HCT116 (cell line): ENCODE measurements at regions not wholly inside any gene's neighbourhood (a gene's known extent, or its start where the extent isn't known, plus 50 kb on each side); places are given as distances from the start of the nearest gene placed in this dataset.
A peak's percentile ranks its signal among the peaks of the same experiment; 100 is the strongest.

Source experiments
- ATAC-seq: fragments of 200-7000 bp; cut with Tn5 transposase; 2 replicates; pipeline ENCODE4 v1.9.1; 2020; ENCODE audit warnings: mild to moderate bottlenecking, moderate library complexity
- BruUV-seq: library from RNA; stranded (reverse); fragments of 400-500 nt; replicated peaks from 2 replicates; lab custom pipeline; 2021; lab: Mats Ljungman, UMichigan
- CTCF ChIA-PET: fragments of 300-600 bp; sonication (Branson Sonifier 250); formaldehyde crosslinking; loops from one replicate; lab custom pipeline; 2021; ENCODE audit warnings: antibody characterized with exemption; lab: Charles Lee
- POLR2A ChIA-PET: fragments of 300-600, 350-600 bp; sonication (Branson Sonifier 250); formaldehyde crosslinking; loops from one replicate; lab custom pipeline; 2021; ENCODE audit warnings: antibody characterized with exemption; lab: Charles Lee
- RAD21 ChIA-PET, 2 experiments: fragments of 300-600 bp; sonication (Branson Sonifier 250); formaldehyde crosslinking; loops; one replicate each; lab custom pipeline; 2023; ENCODE audit warnings: low total read pairs in 2 of 2; ENCODE audit not compliant: uncharacterized antibody in 2 of 2, unreplicated experiment in 2 of 2, low non-redundant PET in 1 of 2; lab: Charles Lee
- DNase-seq: peaks from one replicate; pipeline ENCODE4 v3.0.0-alpha.2; 2010; ENCODE audit warnings: low read depth, low spot score
- H2AFZ ChIP-seq: fragments of 200-600 bp; shearing (Covaris generic), sonication (generic); 2 replicates; pipeline ENCODE4 v1.6.1; 2017; ENCODE audit warnings: low read depth, mixed run types, mixed read lengths, antibody characterized with exemption, low read length; ENCODE audit not compliant: poor library complexity, severe bottlenecking
- H3K27ac ChIP-seq: 2 replicates; pipeline ENCODE4 v1.5.1; 2012; ENCODE audit warnings: low read depth, low read length
- H3K27me3 ChIP-seq: fragments of 200-600 bp; sonication (generic); 2 replicates; pipeline ENCODE4 v1.6.1; 2016; ENCODE audit warnings: mixed run types, low read length, mixed read lengths; ENCODE audit not compliant: insufficient read depth
- H3K36me3 ChIP-seq, 2 experiments: fragments of 200-500 bp in 1 of 2; fragments of 200-600 bp in 1 of 2; sonication (Bioruptor generic) in 1 of 2; sonication (generic) in 1 of 2; 2 replicates each; pipeline versions ENCODE4 v1.5.1 to v1.6.1; 2014 to 2016; ENCODE audit warnings: low read length in 2 of 2, inconsistent platforms in 1 of 2, mixed read lengths in 1 of 2, mixed run types in 1 of 2; ENCODE audit not compliant: insufficient read depth in 2 of 2, control insufficient read depth in 1 of 2
- H3K4me1 ChIP-seq, 2 experiments: fragments of 200-600 bp in 1 of 2; sonication (generic) in 1 of 2; 2 replicates each; pipeline versions ENCODE4 v1.5.1 to v1.6.1; 2012 to 2017; ENCODE audit warnings: low read length in 2 of 2, inconsistent platforms in 1 of 2, mild to moderate bottlenecking in 1 of 2, mixed read lengths in 1 of 2, mixed run types in 1 of 2, moderate library complexity in 1 of 2; ENCODE audit not compliant: insufficient read depth in 2 of 2, control insufficient read depth in 1 of 2
- H3K4me2 ChIP-seq: fragments of 200-600 bp; sonication (generic); 2 replicates; pipeline ENCODE4 v1.6.1; 2017; ENCODE audit warnings: mixed run types, low read length, mixed read lengths
- H3K4me3 ChIP-seq, 2 experiments: fragments of 200-600 bp in 1 of 2; sonication (generic) in 1 of 2; replicated peaks in 1 of 2; 2 replicates each; pipeline ENCODE4 v1.5.1; 2011 to 2016; ENCODE audit warnings: low read length in 2 of 2, control low read depth in 1 of 2, low read depth in 1 of 2, mild to moderate bottlenecking in 1 of 2, mixed read lengths in 1 of 2, mixed run types in 1 of 2
- H3K79me2 ChIP-seq: fragments of 200-600 bp; sonication (generic); 2 replicates; pipeline ENCODE4 v1.6.1; 2017; ENCODE audit warnings: mild to moderate bottlenecking, mixed run types, low read length, moderate library complexity, mixed read lengths; ENCODE audit not compliant: insufficient read depth
- H3K9ac ChIP-seq: fragments of 200-600 bp; sonication (generic); 2 replicates; pipeline ENCODE4 v1.6.1; 2016; ENCODE audit warnings: low read length, mixed read lengths
- H3K9me2 ChIP-seq: fragments of 200-600 bp; sonication (generic), shearing (Covaris generic); 2 replicates; pipeline ENCODE4 v1.6.1; 2017; ENCODE audit warnings: mixed run types, mild to moderate bottlenecking, moderate library complexity; ENCODE audit not compliant: insufficient read depth
- H3K9me3 ChIP-seq, 2 experiments: fragments of 200-500 bp in 1 of 2; fragments of 200-600 bp in 1 of 2; sonication (Bioruptor generic) in 1 of 2; sonication (generic) in 1 of 2; 2 replicates each; pipeline ENCODE4 v1.6.1; 2014 to 2017; ENCODE audit warnings: low read length in 2 of 2, mixed read lengths in 2 of 2, inconsistent platforms in 1 of 2, low read depth in 1 of 2, mild to moderate bottlenecking in 1 of 2, mixed run types in 1 of 2, moderate library complexity in 1 of 2; ENCODE audit not compliant: control insufficient read depth in 1 of 2, insufficient read depth in 1 of 2
- H4K20me1 ChIP-seq: fragments of 200-600 bp; sonication (generic), shearing (Covaris generic); 2 replicates; pipeline ENCODE4 v1.6.1; 2017; ENCODE audit warnings: mixed run types, mild to moderate bottlenecking, moderate library complexity; ENCODE audit not compliant: insufficient read depth
- CBX3 ChIP-seq: IDR thresholded peaks from 2 replicates; pipeline ENCODE4 v1.6.1; 2012; ENCODE audit warnings: low read depth
- CEBPB ChIP-seq: IDR thresholded peaks from 2 replicates; pipeline ENCODE4 v1.6.1; 2012; ENCODE audit warnings: low read depth
- CTCF ChIP-seq, 3 experiments: fragments of 200-600 bp in 1 of 3; sonication (generic) in 1 of 3; IDR thresholded peaks in 2 of 3; conservative IDR thresholded peaks in 1 of 3; 2 replicates each; pipeline ENCODE4 v1.5.1; 2012 to 2017; ENCODE audit warnings: low read depth in 2 of 3, low read length in 2 of 3, antibody characterized with exemption in 1 of 3, borderline replicate concordance in 1 of 3, control low read depth in 1 of 3, mild to moderate bottlenecking in 1 of 3, mixed read lengths in 1 of 3, mixed run types in 1 of 3, moderate library complexity in 1 of 3; ENCODE audit not compliant: insufficient read depth in 1 of 3
- EZH2 ChIP-seq: fragments of 200-600 bp; sonication (generic); IDR thresholded peaks from 2 replicates; pipeline ENCODE4 v1.6.1; 2017; ENCODE audit warnings: antibody characterized with exemption, mixed run types
- EZH2phosphoT487 ChIP-seq: fragments of 200-600 bp; IDR thresholded peaks from 2 replicates; pipeline ENCODE4 v1.6.1; 2018; ENCODE audit warnings: antibody characterized with exemption, borderline replicate concordance
- FOSL1 ChIP-seq: IDR thresholded peaks from 2 replicates; pipeline ENCODE4 v1.6.1; 2012; ENCODE audit warnings: low read depth
- JUND ChIP-seq: IDR thresholded peaks from 2 replicates; pipeline ENCODE4 v1.6.1; 2012
- POLR2A ChIP-seq: IDR thresholded peaks from 2 replicates; pipeline ENCODE4 v1.7.0; 2011; ENCODE audit warnings: borderline replicate concordance; ENCODE audit not compliant: insufficient read depth, insufficient read length; ENCODE audit errors: extremely low read depth
- POLR2AphosphoS5 ChIP-seq: IDR thresholded peaks from 2 replicates; pipeline ENCODE4 v1.6.1; 2011; ENCODE audit warnings: mild to moderate bottlenecking, low read depth, low read length, moderate library complexity
- RAD21 ChIP-seq: IDR thresholded peaks from 2 replicates; pipeline ENCODE4 v1.6.1; 2012; ENCODE audit warnings: low read depth, mild to moderate bottlenecking
- SP1 ChIP-seq: IDR thresholded peaks from 2 replicates; pipeline ENCODE4 v1.6.1; 2012; ENCODE audit warnings: low read depth
- SRF ChIP-seq: IDR thresholded peaks from 2 replicates; pipeline ENCODE4 v1.6.1; 2012; ENCODE audit warnings: low read depth
- ZFX ChIP-seq: fragments of 450-650 bp; IDR thresholded peaks from 2 replicates; pipeline ENCODE4 v1.6.1; 2017
- ZNF274 ChIP-seq: fragments of 200-500 bp; sonication (Bioruptor generic); IDR thresholded peaks from 2 replicates; pipeline ENCODE4 v1.6.1; 2014; ENCODE audit warnings: mild to moderate bottlenecking, low read depth, low read length, inconsistent platforms
- intact Hi-C: fragments of 100-400 bp; cut with micrococcal nuclease; formaldehyde crosslinking; loops from 2 replicates; pipeline ENCODE4 v1.10.0; 2022
- TF ChIP-seq, protein P1 (sequence below): IDR thresholded peaks from 2 replicates; pipeline ENCODE4 v1.6.1; 2012
- TF ChIP-seq, protein P2 (sequence below): IDR thresholded peaks from 2 replicates; pipeline ENCODE4 v1.6.1; 2012; ENCODE audit warnings: low read depth

- ChIA-PET RAD21 (no interaction called here), POLR2A (no interaction called here), CTCF (interaction anchor here (0.6 to 2.2 kb wide), 2 partner anchors 8 kb away, joined by 3 to 5 read pairs; no protein-coding TSS in a partner anchor)
- no TSS peak for BruUV-seq
- ATAC-seq (no peak), DNase-seq (no peak)
- H3K9me2 ChIP-seq, result no peaks in the 10 kb centered on the region
- H3K36me3 ChIP-seq, result no peaks in the 10 kb centered on the region
- intact Hi-C loops, result no loop called here
- no peak overlapping the region for H3K27ac ChIP-seq
- no peaks in the 10 kb centered on the region for H3K9me3 ChIP-seq
- H3K4me2 ChIP-seq, result no peak overlapping the region
- H3K4me1 ChIP-seq, result peaks cover 0 to 6% of the 10 kb centered on the region in 2 experiments; a peak in 2 of 4 replicates
- H3K79me2 ChIP-seq, result no peaks in the 10 kb centered on the region
- H3K27me3 ChIP-seq, result no peaks in the 10 kb centered on the region
- no peaks in the 10 kb centered on the region for H4K20me1 ChIP-seq
- no peak for TF ChIP-seq POLR2A
- no peak for TF ChIP-seq POLR2AphosphoS5
- no peak for TF ChIP-seq CBX3
- TF ChIP-seq RAD21, result no peak
- no peak for TF ChIP-seq EZH2phosphoT487
- TF ChIP-seq, protein P1, sequence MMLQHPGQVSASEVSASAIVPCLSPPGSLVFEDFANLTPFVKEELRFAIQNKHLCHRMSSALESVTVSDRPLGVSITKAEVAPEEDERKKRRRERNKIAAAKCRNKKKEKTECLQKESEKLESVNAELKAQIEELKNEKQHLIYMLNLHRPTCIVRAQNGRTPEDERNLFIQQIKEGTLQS, result no peak
- H3K4me3 ChIP-seq, result no peak overlapping the region
- no peak overlapping the region for H3K9ac ChIP-seq
- H2AFZ ChIP-seq, result no peak overlapping the region
Measured at GRCh38 chr4:84176016-84176415, 323.1 kb downstream of the NKX6-1 start.

- no peaks in the 10 kb centered on the region for H3K27me3 ChIP-seq
- TF ChIP-seq POLR2A (no peak), JUND (no peak), EZH2 (no peak), SP1 (no peak), CEBPB (no peak), FOSL1 (no peak), ZFX (no peak), EZH2phosphoT487 (no peak), SRF (no peak), CTCF (IDR thresholded peaks at IDR 0.05 in 2 of 3, conservative IDR thresholded peaks at IDR 0.05 in 1 of 3; ENCODE audit: borderline replicate concordance in 1 of 3, insufficient read depth in 1 of 3, low read depth in 2 of 3, low read length in 2 of 3) (no peak), ZNF274 (no peak)
- TF ChIP-seq, protein P2, sequence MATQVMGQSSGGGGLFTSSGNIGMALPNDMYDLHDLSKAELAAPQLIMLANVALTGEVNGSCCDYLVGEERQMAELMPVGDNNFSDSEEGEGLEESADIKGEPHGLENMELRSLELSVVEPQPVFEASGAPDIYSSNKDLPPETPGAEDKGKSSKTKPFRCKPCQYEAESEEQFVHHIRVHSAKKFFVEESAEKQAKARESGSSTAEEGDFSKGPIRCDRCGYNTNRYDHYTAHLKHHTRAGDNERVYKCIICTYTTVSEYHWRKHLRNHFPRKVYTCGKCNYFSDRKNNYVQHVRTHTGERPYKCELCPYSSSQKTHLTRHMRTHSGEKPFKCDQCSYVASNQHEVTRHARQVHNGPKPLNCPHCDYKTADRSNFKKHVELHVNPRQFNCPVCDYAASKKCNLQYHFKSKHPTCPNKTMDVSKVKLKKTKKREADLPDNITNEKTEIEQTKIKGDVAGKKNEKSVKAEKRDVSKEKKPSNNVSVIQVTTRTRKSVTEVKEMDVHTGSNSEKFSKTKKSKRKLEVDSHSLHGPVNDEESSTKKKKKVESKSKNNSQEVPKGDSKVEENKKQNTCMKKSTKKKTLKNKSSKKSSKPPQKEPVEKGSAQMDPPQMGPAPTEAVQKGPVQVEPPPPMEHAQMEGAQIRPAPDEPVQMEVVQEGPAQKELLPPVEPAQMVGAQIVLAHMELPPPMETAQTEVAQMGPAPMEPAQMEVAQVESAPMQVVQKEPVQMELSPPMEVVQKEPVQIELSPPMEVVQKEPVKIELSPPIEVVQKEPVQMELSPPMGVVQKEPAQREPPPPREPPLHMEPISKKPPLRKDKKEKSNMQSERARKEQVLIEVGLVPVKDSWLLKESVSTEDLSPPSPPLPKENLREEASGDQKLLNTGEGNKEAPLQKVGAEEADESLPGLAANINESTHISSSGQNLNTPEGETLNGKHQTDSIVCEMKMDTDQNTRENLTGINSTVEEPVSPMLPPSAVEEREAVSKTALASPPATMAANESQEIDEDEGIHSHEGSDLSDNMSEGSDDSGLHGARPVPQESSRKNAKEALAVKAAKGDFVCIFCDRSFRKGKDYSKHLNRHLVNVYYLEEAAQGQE, result no peak
Measured at GRCh38 chr4:84171871-84172270, 327.2 kb downstream of the NKX6-1 start.

More at GRCh38 chr4:84171871-84172270, 327.2 kb downstream of the NKX6-1 start:
- CTCF ChIA-PET, result no interaction called here
- no peaks in the 10 kb centered on the region for H3K9me3 ChIP-seq
- no peak overlapping the region for H3K4me2 ChIP-seq
- no peaks in the 10 kb centered on the region for H4K20me1 ChIP-seq
- ATAC-seq (0 out of 2 replicates have a peak, but pooled peaks have one; percentile 34), DNase-seq (no peak)
- H3K79me2 ChIP-seq, result no peaks in the 10 kb centered on the region
- H3K9ac ChIP-seq, result no peak overlapping the region
- H3K4me3 ChIP-seq, result no peak overlapping the region
- no peak overlapping the region for H2AFZ ChIP-seq
- H3K9me2 ChIP-seq, result no peaks in the 10 kb centered on the region
- no peak overlapping the region for H3K27ac ChIP-seq
- RAD21 ChIA-PET, result no interaction called here
- no TSS peak for BruUV-seq
- POLR2A ChIA-PET, result no interaction called here
- intact Hi-C loops, result no loop called here
- no peaks in the 10 kb centered on the region for H3K4me1 ChIP-seq
- H3K36me3 ChIP-seq, result no peaks in the 10 kb centered on the region
